Left cardiac atrium (tissue), 4 donors: ENCODE measurements at regions not wholly inside any gene's neighbourhood (a gene's known extent, or its start where the extent isn't known, plus 50 kb on each side); places are given as distances from the start of the nearest gene placed in this dataset.
"Not testable (repeated sequence)": the region's sequence is repeated elsewhere in the genome, so short reads cannot be mapped to it uniquely, and the experiment has no call there.

Experiments used
- ATAC-seq, 2 donors: fragments of 200-7000 bp; cut with Tn5 transposase; one replicate each; pipeline ENCODE4 v1.9.1; 2020; ENCODE audit warnings: mild to moderate bottlenecking in 2 of 2, moderate library complexity in 2 of 2
- DNase-seq: peaks from one replicate; pipeline ENCODE4 v3.0.0-alpha.2; 2020
- intact Hi-C, 2 donors: fragments of 100-400 bp; cut with DNase I; formaldehyde crosslinking; loops; one replicate each; pipeline versions ENCODE4 v1.14.1 to v1.15.1; 2022 to 2023
- donor health status: DM: no; HTN: yes; CAD: no.
- donor health status: DM: no; HTN: yes; CAD: no; lungs with severe emphysema.
- donor health status: DM: yes; HTN: yes; CAD: no.
- donor health status: Dilated cardiomyopathy.

DNA sequence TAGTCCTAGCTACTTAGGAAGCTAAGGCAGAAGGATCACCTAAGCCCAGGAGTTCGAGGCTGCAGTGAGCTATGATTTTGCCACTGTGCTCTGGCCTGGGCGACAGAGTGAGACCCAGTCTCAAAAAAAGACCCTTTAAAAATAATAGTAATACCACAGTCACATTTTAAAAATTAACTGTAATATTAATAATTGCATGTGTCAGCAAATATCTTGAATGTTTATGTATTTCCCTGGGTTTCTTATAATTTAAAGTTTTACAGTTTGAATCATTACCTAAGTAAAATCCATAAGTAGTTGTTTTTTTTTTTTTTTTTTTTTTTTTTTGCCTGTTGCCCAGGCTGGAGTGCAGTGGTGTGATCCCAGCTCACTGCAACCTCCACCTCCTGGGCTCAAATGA lies 69.2 kb downstream of the LYZL2 start:
- no peak for ATAC-seq
- no peak for DNase-seq

DNA sequence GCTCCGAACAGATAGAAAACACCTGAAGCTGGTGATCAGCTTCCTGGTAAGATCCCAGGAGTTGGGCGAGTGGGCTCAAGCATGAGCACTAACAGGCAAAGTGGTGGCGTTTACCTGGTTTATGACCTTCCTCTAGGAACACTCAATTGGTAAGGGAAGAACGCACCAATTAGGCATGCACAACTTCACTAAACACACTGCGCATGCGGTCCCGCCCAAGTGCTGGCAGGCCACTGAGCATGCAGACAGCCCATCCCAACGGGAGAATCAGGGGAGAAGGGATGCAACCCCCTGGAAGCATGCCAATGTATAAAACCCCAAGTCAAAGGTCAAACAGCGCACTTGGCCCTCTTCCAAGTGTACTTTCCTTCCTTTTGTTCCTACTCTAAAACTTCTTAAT lies 70.4 kb downstream of the LYZL2 start:
- ATAC-seq (no peak), DNase-seq (no peak)
- intact Hi-C loops = no loop called here

More for the DNA sequence above, 69.2 kb downstream of the LYZL2 start:
- intact Hi-C loops = no loop called here

DNA sequence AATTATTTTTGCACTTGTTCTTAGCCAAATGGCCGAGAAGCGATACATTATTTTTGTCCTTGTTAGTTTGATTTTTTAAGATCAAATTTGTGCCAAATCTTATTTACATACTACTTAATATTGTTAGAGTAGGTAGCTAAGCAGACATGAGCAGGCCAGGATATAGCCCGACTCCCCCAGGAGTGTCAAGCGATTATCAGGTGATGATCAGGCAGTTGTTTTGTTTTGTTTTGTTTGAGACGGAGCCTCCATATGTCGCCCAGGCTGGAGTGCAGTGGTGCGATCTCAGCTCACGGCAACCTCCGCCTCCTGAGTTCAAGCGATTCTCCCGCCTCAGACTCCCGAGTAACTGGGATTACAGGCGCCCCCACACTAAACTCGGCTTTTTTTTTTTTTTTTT lies 71.1 kb downstream of the LYZL2 start:
- DNase-seq (no peak), ATAC-seq (no peak)
- intact Hi-C loops = no loop called here

DNA sequence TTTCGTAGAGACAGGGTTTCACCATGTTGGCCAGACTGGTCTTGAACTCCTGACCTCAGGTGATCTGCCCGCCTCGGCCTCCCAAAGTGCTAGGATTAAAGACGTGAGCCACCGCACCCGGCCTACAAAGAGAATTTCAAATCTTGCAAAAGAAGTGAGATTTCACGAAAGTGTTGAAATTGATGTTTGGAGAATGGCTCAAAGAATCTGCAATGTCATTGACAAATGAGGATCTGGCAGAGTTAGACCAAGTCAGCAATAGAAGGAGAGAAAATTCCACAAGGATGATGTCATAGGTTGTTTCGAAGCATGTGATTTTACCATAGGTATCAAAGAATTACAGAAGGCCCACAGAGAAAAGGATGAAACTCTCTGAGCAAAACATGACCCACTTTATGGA lies 71.7 kb downstream of the LYZL2 start:
- ATAC-seq (peak in 1 of 2 donors; percentile 43), DNase-seq (no peak)
- intact Hi-C loops = no loop called here

DNA sequence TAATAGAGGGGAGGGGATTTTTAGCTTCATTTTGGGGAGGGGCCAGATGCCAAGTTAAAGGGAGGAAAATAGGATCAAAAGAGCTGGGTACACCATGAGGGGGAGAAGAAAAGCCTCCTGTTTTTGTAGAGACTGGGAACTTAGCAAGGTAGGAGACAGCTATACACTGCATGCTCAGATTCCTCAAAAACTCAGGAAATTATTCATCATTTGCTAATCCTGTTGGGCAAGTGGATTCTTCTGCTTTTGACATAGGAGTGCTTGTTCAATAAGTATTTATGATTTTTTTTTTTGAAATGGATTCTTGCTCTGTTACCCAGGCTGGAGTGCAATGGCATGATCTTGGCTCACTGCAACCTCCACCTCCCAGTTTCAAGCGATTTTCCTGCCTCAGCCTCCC lies 73.4 kb downstream of the LYZL2 start:
- DNase-seq (no peak), ATAC-seq (no peak)
- intact Hi-C loops = no loop called here

DNA sequence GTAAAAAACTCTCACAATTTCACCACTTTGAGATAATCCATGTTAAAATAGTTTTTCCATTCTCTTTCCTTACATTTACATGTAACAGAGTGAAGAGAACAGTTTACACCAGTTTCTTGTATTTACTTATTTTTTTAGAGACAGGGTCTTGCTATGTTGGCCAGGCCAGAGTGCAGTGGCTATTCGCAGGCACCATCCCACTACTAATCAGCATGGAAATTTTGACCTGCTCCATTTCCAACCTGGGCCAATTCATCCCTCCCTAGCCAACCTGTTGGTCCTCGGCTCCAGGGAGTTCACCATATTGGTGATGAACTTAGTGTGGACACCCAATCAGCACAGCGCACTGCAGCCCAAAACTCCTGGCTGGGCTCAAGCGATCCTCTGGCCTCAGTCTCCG lies 74.1 kb downstream of the LYZL2 start:
- intact Hi-C loops = no loop called here
- DNase-seq (no peak), ATAC-seq (no peak)

DNA sequence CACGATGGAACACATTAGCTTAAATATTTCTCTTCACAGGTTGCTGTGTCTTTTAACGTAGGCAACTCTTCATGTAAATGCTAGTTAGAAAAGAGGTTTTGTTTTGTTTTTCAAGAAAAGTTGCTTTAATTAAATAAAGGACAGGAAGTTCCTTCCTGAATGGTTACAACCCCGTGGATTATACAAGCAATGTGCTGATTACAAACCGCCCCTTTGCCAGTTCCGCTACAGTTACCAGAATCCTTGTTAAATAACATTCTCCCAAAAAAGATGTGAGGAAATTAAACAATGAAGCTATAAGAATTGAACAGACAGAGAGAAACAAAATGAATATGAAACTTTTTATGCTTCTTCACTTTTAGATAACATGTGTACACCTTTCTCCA lies 75.1 kb downstream of the LYZL2 start:
- ATAC-seq (peak in 1 of 2 donors; percentile 11), DNase-seq (peak; percentile 36)
- intact Hi-C loops = no loop called here

DNA sequence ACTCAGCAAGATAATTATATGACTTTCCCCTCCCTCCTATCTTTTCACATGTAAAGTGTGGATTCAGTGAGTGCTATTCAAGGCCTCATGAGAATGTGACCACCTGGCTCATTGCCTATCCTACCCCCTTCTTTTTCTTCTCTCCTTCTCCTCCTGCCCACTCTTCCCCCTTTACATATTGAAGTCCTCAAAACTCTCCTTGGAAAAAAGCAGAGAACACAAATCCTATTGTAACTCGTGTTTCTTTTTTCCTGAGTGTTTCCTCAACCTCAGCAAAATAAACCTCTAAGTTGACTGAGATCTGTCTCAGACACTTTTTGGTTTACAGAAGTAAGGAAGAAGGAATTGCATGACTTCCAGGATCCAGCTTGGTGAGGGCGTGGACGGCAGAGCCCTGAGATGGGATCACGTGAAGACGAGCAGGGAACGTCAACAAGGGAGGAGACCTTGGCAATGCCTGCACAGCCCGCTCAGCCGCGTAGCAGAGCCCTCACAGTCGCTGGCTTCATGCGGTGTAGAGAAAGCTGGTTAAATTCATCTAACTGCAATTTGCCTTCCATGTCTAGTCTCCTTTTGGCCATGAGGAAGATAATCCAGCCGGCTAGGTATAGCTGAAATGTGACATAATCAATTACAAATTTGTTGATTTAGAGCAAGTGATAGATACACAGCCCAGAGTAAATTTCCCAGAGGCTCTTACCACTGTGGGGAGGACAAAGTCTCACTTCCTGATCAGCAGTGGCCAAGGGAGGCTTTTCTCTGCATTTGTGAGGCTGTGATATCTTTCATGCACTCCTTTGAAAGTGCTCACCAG lies 75.7 kb downstream of the LYZL2 start:
- ATAC-seq = peak; percentile 96 to 97
- intact Hi-C loops = no loop called here
- peak; percentile 86 for DNase-seq

DNA sequence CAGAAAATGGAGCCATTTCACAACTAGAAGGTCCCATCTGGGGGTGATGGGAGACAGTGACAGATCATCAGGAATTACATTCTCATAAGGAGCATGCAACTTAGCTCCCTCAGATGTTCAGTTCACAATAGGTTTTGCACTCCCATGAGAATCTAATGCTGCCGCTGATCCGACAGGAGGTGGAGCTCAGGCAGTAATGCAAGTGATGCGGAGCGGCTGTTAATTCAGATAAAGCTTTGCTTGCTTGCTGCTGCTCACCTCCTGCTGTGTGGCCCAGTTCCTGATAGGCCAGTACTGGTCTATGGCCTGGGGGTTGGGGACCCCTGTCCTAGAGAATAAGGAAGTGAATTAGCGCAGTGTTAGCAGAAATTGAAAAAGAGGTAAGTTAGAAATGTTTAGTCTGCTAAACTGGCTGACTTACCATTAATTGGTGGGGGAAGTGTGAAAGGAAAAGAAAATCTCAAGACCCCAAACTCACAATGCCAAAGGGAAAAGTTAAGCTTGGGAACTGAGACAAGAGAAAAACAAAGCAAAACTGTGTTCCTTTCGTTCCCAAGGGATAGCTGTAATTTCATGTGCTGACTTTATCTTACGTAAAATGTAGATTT lies 76.4 kb downstream of the LYZL2 start:
- intact Hi-C loops = no loop called here
- ATAC-seq = peak in 1 of 2 donors; percentile 40
- no peak for DNase-seq

DNA sequence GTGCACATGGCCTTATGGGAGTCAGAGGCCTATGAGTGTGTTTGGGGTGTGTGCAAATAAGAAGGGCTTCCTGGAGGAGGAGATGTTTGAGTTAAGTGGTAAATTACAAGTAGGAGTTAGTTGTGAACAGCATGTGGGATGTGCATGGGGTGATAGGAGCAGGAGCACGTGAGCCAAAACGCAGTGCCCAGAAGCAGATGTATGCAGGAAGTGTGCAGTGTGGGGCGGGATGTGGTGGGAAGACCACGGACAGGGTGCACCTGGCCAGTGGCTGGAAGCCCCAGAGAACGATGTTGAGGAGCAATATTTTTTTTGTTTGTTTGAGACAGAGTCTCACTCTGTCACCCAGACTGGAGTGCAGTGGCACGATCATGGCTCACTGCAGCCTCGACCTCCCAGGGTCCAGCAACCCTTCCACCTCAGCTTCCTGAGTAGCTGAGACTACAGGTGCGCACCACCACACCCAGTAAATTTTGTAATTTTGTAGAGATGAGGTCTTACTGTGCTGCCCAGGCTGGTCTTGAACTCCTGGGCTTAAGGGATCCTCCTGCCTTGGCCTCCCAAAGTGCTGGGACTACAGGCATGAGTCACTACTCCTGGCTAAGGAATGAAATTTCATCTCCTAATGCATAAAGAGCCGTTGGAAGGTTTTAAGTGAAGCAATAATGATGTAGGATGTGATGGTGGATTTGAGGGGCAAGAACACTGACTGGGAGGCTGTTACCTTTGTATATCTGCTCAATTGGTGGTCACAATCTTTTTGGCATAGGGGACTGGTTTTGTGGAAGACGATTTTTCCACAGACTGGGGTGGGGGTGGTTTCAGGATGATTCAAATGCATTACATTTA lies 78.4 kb downstream of the LYZL2 start:
- DNase-seq (no peak), ATAC-seq (no peak)
- intact Hi-C loops = no loop called here

DNA sequence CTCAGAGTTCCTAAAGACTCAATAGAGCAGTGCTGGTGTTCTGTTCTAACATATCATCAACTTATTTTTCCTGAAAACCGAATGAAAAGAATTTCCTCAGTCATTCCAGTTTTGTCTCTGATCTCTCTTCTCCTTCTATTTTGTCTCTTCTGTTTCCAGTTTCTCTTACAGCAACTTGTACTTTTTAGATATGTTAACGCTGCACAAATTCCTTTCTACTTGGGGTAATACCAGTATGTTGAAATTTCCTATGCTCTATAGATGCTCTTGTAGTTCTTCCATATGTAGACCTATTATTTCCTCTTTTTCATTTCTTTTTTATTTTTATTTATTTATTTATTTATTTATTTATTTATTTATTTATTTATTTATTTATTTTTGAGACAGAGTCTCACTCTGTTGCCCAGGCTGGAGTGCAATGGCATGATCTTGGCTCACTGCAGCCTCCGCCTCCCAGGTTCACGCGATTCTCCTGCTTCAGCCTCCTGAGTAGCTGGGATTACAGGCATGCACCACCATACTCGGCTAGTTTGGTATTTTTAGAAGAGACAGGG lies 80.3 kb downstream of the LYZL2 start:
- DNase-seq, intact Hi-C loops, ATAC-seq: not testable (repeated sequence)

DNA sequence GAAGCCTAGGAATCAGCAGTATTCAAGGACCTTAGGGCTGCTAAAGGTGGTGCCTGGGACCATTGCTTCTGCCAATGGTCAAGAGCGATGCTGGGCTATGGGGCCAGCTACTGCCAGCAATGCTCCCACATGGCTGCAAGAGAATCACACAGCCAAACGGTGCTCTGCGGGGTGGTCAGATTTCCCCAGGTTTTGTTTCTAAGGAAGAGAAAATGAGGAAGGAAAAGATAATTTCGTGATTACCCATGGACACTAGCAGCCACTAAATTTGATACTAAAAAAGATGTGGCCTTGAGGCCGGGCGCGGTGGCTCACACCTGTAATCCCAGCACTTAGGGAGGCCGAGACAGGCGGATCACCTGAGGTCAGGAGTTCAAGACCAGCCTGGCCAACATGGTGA lies 83.0 kb downstream of the LYZL2 start:
- intact Hi-C loops = no loop called here
- no peak for DNase-seq
- ATAC-seq = no peak

DNA sequence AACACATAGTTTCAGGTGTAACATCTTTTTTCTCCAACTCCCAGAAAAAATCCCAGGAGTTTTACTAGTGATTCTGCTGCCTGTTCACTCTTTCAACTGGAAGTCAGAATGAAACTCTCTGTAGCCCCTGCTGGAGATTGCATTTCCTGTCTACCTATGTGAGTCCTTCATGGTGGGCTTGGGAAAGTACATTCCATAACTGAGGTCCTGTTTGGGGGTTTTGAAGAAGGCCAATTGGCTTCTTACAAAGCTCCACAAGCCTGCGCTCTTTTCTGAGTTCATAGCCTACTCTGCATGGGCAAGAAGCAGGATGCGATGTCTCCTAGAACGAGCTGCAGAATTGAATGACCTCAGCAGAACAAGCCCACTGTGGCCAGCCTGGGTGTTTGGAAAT lies 86.7 kb downstream of the LYZL2 start:
- intact Hi-C loops = no loop called here
- ATAC-seq (no peak), DNase-seq (no peak)

DNA sequence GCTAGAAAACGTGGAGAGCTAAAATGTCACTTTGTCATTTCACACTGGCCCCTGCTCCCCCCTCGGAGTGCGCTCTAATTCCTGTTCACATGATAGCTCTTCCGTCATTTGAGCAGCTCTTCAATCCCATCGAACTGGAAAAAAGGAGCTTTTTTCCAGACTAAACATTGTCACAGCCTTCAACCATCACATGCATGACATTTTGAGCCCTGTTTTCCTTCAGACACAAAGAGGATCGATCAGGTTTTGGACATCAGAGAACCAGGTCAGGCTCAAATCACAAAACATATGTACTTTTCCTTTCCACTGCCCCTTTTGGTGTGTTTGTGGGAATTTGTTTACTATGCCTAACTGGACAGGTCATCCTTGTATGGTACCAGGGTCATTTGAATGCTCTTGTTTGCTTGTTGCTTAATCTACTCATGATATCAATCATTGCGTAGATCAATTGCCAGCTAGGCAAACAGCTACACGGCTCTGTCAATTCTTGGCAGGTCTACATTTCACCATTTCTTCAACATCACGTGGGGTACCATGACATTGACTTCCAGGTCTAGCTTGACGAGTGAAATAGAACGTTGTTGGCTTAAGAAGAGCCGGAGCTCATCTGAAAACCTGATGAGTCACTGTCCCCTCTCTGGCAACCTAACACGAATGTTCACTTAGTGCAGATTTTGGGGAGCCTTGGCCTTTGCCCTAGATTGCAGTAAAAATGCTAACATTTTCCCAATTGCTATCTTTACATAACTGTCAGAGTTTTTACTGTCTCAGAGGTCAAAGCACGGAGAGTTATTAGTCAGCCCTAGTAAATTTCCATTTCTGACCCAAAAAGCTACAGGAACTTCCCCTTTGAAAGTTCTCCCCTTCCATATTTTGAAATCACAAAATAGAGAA lies 87.3 kb downstream of the LYZL2 start:
- ATAC-seq (peak; percentile 44 to 67), DNase-seq (no peak)
- intact Hi-C loops = no loop called here

DNA sequence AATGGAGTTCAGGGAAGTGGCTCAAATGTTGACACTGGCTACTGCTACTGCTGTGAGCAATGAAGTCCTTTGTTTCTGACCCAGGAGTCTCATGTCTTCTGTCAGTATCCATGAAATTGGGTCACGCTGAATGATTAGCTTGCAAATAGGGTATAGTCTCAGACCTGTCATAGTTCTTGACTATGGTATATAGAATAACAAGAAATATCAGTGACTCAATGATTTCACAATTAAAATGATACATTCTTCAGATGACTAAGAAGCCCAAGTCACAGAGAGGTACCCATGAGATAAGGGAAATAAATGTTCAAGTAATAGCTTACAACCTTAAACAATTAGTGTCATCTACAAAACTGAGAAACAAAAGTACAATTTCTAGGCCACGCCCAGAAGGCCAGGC lies 89.3 kb downstream of the LYZL2 start:
- intact Hi-C loops = no loop called here
- DNase-seq (no peak), ATAC-seq (no peak)

DNA sequence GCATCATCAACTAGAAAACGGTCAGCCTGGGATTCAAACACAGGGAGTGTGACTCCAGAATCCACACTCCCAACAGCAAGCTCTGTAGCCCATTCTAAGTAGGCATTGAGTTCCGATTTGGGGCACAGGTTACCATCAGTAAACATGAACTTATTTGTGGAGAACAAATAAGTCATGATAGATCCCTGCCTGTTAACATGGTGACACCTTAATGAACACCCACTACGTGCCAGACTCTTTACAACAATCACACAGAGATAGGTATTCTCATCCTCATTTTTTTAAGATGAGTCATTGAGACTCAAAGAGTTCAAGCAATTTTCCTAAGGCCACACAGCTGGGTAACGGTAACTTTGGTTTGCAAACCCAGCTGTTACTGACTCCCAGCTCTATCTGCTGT lies 91.5 kb downstream of the LYZL2 start:
- ATAC-seq = no peak

DNA sequence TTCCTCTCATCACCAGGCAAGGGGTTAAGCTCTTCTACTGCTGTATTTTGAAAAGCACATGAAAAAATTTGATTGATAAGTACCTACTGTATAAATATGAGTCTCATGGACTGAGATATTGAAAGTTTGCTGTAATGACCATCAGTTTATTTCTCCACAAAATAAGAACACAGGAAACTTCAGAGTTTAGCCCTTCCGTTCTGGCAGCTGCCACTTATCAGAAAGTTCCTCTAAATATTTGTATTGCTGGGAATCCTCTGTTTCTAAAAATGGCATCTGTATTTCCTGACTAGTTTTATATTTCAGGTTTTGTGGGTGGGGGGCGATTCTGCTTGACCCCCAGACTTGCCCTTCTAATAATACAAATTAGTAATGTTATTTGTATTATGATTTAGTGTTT lies 92.0 kb downstream of the LYZL2 start:
- no peak for ATAC-seq
- no peak for DNase-seq
- intact Hi-C loops = no loop called here

More for the DNA sequence above, 91.5 kb downstream of the LYZL2 start:
- no peak for DNase-seq
- intact Hi-C loops = no loop called here

DNA sequence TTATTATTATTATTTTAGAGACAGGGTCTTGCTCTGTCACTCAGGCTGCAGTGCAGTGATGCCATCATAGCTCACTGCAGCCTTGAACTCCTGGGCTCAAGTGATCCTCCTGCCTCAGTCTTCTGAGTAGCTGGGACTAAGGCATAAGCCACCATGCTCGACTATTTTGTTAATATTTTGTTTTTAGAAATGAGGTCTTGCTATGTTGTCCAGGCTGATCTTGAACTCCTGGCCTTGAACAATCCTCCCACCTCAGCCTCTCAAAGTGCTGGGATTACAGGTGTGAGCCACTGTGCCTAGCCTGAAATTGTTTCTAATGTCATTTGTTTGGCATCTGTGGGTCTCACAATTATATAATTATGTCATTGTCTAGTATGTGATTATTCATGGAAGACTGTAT lies 92.4 kb downstream of the LYZL2 start:
- ATAC-seq, DNase-seq, intact Hi-C loops: not testable (repeated sequence)

DNA sequence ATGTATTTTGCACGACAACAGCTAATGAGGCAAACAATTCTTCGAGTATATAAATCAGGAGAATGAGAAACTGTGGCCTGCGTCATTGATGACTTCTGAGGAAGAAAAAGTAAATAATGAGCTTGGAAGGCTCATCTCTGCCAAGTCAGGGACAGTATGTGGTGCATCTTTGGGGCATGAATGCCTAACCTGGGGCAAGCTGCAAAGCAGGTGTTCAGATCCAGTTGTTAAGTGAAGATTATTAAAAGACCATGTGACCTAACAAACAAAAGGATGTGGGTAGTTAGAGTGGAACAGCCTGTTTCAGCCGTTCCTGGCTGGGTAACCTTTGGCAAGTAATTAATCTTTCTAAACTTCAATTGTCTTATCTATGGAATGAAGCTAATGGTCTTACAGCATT lies 93.0 kb downstream of the LYZL2 start:
- DNase-seq (no peak), ATAC-seq (no peak)
- intact Hi-C loops = no loop called here
